ENCODE measurements at regions not wholly inside any gene's neighbourhood (a gene's known extent, or its start where the extent isn't known, plus 50 kb on each side); places are given as distances from the start of the nearest gene placed in this dataset.

DNA sequence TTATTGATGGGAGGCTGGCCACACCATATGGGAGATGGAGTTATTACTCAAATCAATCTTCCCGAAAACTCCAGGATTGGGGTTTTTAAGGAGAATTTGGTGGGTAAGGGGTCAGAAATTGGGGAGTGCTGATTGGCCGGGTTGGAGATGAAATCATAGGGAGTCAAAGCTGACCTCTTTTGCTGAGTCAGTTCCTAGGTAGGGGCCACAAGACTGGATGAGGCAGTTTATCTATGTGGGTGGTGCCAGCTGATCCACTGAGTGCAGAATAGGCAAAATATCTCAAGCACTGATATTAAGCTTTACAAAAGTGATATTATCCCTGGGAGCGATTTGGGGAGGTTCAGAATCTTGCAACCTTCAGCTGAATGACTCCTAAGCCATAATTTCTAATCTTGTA, 75.7 kb upstream of the CLINT1 start:
- ATAC-seq = no peak
- no peaks in the 10 kb centered on the region for H3K4me1 Mint-ChIP-seq
- peaks cover 13% of the 10 kb centered on the region for H3K9me3 Mint-ChIP-seq
- no peaks in the 10 kb centered on the region for H3K27me3 Mint-ChIP-seq
- H3K27ac Mint-ChIP-seq = no peak overlapping the region
- H3K36me3 Mint-ChIP-seq = peaks cover 7% of the 10 kb centered on the region
- H3K4me3 Mint-ChIP-seq = no peak overlapping the region

DNA sequence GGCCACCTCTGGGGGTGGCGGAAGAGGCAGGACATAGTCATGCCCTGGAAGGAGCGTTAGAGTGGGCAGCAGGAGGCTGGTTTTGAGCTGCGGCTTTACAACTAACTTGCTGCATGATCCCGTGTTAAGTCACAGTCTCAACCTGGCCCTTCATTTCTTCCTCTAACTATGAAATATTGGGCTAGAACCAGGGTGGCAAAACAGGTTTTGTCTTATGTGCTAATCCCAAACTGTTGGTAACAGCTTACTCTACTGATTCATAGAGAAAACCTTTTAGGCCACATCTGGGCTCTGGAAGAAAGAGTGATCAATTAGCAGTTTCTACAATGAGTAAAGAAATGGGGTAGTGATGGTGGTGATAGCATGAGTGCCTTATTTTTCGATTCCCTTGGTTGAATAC, 74.1 kb upstream of the CLINT1 start:
- H3K4me3 Mint-ChIP-seq = no peak overlapping the region
- H3K9me3 Mint-ChIP-seq = peaks cover 13% of the 10 kb centered on the region
- peaks cover 7% of the 10 kb centered on the region for H3K36me3 Mint-ChIP-seq
- no peak overlapping the region for H3K27ac Mint-ChIP-seq
- ATAC-seq = no peak
- no peaks in the 10 kb centered on the region for H3K27me3 Mint-ChIP-seq
- H3K4me1 Mint-ChIP-seq = no peaks in the 10 kb centered on the region

DNA sequence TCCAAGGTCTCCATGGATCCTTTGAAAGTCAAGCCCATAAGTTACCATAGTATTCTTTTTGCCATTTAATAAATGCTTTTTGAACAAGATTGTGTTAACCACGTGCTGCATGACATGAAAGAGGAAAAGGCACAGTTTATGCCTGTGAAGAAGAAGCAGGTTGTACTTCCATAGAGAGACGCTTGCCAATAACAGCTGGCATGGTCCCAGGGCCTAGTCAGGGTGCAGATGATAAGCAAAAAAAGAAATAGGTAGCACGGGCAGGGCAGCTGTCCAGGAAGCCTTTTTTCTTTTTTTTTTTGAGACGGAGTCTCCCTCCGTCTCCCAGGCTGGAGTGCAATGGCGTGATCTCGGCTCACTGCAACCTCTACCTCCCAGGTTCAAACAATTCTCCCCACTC, 71.8 kb upstream of the CLINT1 start:
- Mint-ChIP-seq H3K36me3 (peaks cover 7% of the 10 kb centered on the region), H3K9me3 (peaks cover 10% of the 10 kb centered on the region), H3K27me3 (no peaks in the 10 kb centered on the region), H3K27ac (no peak overlapping the region), H3K4me1 (no peaks in the 10 kb centered on the region), H3K4me3 (no peak overlapping the region)
- no peak for ATAC-seq

DNA sequence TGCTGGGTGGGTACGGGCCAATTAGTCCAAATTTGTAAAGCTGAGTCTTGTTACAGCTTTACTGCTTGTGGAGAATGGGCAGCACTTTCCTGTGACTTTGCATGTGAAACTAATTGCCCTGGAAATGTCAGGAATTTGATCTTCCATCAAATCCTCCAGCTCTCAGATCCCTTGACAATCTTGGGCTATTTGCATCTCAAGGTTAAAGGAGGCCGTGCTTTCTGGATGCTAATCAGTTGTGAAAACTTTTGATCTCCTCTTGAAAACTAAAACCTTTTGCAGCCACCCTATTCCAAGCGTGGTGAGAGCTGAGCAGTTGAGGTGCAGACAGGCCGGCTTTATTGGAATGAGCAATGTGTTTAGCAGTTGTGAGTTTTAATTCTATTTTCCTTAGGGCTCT, 68.0 kb upstream of the CLINT1 start:
- Mint-ChIP-seq H3K9me3 (no peaks in the 10 kb centered on the region), H3K27ac (no peak overlapping the region), H3K27me3 (no peaks in the 10 kb centered on the region), H3K36me3 (no peaks in the 10 kb centered on the region), H3K4me1 (no peaks in the 10 kb centered on the region), H3K4me3 (no peak overlapping the region)
- no peak for ATAC-seq

GRCh38 chr5:157925786-157926671, 67.1 kb upstream of the CLINT1 start:
- Mint-ChIP-seq H3K4me1 (no peaks in the 10 kb centered on the region), H3K9me3 (no peaks in the 10 kb centered on the region), H3K36me3 (no peaks in the 10 kb centered on the region), H3K27me3 (no peaks in the 10 kb centered on the region), H3K4me3 (no peak overlapping the region), H3K27ac (no peak overlapping the region)
- ATAC-seq = no peak

DNA sequence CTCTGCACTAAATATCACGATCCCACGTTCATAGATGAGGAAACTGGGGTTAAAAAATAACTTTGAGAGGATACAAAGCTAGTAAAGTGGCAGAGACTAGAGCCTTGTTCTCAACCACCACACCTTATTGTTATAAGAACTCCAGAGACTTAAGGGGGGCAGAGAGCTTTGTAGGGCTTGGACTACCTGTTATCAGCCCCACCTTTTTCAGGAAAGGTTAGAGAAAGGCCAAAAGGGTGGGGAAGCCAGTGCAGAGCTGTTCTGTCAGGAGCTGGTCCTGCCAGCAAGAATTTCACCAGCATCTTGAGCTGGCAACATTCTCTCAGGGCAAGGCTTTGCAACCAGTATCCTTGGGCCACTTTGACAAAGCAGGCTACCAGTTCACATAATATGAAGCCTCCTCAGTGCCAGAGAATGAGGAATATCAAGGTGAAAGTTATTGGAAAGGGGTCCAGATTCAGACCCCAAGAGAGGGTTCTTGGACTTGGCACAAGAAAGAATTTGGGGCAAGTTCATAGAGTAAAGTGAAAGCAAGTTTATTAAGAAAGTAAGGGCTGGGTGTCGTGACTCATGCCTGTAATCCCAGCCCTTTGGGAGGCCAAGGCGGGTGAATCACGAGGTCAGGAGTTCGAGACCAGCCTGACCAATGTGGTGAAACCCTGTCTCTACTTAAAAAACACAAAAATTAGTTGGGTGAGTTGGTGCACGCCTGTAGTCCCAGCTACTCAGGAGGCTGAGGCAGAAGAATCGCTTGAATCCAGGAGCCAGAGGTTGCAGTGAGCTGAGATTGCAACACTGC, 66.2 kb upstream of the CLINT1 start:
- ATAC-seq = no peak
- Mint-ChIP-seq H3K27me3 (no peaks in the 10 kb centered on the region), H3K27ac (peak overlapping the region; percentile 0), H3K36me3 (no peaks in the 10 kb centered on the region), H3K4me3 (no peak overlapping the region), H3K9me3 (no peaks in the 10 kb centered on the region), H3K4me1 (peaks cover 8% of the 10 kb centered on the region)

DNA sequence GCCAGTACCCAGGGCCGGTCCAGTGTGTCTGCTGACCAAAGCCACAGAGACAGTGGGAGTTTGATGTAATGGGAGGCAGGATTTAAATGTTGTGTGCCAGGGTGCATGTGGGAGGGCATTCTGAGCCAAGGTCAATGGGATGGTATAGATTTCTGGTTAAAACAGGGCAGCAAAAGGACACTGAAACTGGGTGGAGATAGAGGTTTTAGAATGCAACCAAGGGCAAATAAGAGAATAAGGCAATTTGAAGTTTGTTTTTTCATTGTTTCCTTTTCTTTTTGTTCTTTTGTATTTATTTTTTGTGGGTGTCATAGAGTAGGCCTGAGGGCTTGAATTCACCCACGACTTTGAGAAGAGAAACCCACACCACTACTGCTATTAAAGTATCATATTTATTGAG, 65.5 kb upstream of the CLINT1 start:
- H3K4me1 Mint-ChIP-seq = peaks cover 14% of the 10 kb centered on the region
- H3K27ac Mint-ChIP-seq = peak overlapping the region; percentile 0
- no peaks in the 10 kb centered on the region for H3K9me3 Mint-ChIP-seq
- H3K36me3 Mint-ChIP-seq = no peaks in the 10 kb centered on the region
- no peaks in the 10 kb centered on the region for H3K27me3 Mint-ChIP-seq
- H3K4me3 Mint-ChIP-seq = no peak overlapping the region
- no peak for ATAC-seq

GRCh38 chr5:157923765-157924164, 64.8 kb upstream of the CLINT1 start:
- Mint-ChIP-seq H3K9me3 (no peaks in the 10 kb centered on the region), H3K27me3 (no peaks in the 10 kb centered on the region), H3K36me3 (no peaks in the 10 kb centered on the region), H3K27ac (peak overlapping the region; percentile 0), H3K4me3 (no peak overlapping the region), H3K4me1 (peaks cover 21% of the 10 kb centered on the region)
- ATAC-seq = no peak

DNA sequence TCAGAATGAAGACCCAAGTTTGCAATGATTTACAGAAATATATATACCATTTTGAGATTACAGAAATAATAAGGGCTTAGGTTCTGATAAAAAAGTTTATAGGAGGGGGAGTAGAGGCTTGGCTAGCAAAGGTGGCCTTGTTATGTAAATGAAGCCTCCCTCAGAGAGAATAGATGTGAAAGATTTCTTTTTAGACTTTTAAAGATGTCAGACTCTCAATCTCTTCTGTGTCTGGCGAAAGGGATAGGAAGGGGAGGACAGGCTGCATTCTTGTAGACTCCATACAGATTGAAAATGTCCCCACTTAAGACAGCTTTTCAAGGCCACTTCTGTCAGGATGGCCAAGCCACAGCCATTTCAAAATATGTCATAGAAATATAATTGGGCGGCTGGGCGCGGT, 63.1 kb upstream of the CLINT1 start:
- Mint-ChIP-seq H3K4me1 (peaks cover 37% of the 10 kb centered on the region), H3K4me3 (no peak overlapping the region)
- no peak for ATAC-seq

DNA sequence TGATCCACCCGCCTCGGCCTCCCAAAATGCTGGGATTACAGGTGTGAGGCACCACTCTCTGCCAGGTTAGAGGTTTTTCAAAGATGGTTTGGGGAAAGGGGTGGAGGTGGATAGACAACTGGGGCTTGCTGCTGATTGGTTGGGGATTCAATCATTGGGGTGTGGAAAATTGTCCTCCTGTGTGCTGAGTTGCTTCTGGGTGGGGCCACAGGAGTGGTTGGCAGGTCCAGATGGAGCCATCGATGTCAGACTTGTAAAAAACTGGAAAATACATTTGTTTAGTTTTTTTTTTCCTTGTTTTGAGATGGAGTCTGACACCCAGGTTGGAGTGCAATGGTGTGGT, 61.9 kb upstream of the CLINT1 start:
- peak overlapping the region; percentile 89 for H3K27ac Mint-ChIP-seq
- H3K36me3 Mint-ChIP-seq = no peaks in the 10 kb centered on the region
- ATAC-seq = no peak
- no peaks in the 10 kb centered on the region for H3K27me3 Mint-ChIP-seq
- H3K4me3 Mint-ChIP-seq = no peak overlapping the region
- peaks cover 37% of the 10 kb centered on the region for H3K4me1 Mint-ChIP-seq
- H3K9me3 Mint-ChIP-seq = no peaks in the 10 kb centered on the region

More for the DNA sequence above, 63.1 kb upstream of the CLINT1 start:
- Mint-ChIP-seq H3K27me3 (no peaks in the 10 kb centered on the region), H3K27ac (peak overlapping the region; percentile 18), H3K9me3 (no peaks in the 10 kb centered on the region), H3K36me3 (no peaks in the 10 kb centered on the region)

DNA sequence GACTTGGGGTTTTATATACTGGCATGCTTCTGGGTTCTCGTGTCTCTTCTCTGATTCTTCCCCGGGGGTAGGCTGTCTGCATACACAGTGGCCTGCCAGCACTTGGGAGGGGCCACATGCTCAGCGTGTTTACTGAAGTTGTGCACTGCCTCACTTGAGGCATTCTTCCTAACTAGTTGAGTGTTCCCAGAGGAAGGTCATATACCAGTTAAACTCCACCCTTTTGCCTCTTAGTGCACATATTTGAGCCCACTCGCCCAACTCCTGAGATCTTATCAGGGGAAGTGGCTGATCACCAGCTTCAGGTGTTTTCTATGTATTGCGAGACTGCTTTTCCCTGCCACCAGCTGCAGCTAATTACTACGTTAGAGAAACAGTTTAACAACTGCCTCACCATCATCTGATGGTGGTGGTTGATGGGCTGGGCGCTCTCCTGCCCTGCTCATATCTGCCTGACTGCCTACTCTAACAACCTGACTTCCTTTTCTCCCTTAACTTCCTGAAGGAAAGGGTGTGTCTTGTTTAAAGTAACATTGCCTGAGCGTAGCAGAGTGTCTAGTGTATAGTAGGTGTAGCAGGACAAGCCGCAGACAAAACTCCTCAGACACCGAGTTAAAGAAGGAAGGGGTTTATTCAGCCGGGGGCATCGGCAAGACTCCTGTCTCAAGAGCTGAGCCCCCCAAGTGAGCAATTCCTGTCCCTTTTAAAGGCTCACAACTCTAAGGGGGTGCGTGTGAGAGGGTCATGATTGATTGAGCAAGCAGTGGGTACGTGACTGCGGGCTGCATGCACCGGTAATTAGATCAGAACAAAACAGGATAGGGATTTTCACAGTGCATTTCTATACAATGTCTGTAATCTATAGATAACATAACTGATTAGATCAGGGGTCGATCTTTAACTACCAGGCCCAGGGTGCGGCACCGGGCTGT, 60.1 kb upstream of the CLINT1 start:
- H3K27ac Mint-ChIP-seq = peak overlapping the region; percentile 89
- no peaks in the 10 kb centered on the region for H3K36me3 Mint-ChIP-seq

GRCh38 chr5:157917899-157918809, 59.2 kb upstream of the CLINT1 start:
- peak; percentile 59 for ATAC-seq
- peaks cover 39% of the 10 kb centered on the region for H3K4me1 Mint-ChIP-seq
- H3K36me3 Mint-ChIP-seq = no peaks in the 10 kb centered on the region
- H3K27me3 Mint-ChIP-seq = no peaks in the 10 kb centered on the region
- peak overlapping the region; percentile 89 for H3K27ac Mint-ChIP-seq
- no peak overlapping the region for H3K4me3 Mint-ChIP-seq
- H3K9me3 Mint-ChIP-seq = no peaks in the 10 kb centered on the region

More for the DNA sequence above, 60.1 kb upstream of the CLINT1 start:
- peak; percentile 76 for ATAC-seq
- H3K4me1 Mint-ChIP-seq = peaks cover 37% of the 10 kb centered on the region
- peak overlapping the region; percentile 58 for H3K4me3 Mint-ChIP-seq
- H3K9me3 Mint-ChIP-seq = no peaks in the 10 kb centered on the region
- no peaks in the 10 kb centered on the region for H3K27me3 Mint-ChIP-seq

- no peak overlapping the region for H3K4me3 Mint-ChIP-seq
- H3K4me1 Mint-ChIP-seq = peaks cover 45% of the 10 kb centered on the region
- ATAC-seq = no peak
- H3K27me3 Mint-ChIP-seq = no peaks in the 10 kb centered on the region
- H3K36me3 Mint-ChIP-seq = no peaks in the 10 kb centered on the region
- no peaks in the 10 kb centered on the region for H3K9me3 Mint-ChIP-seq
- peak overlapping the region; percentile 89 for H3K27ac Mint-ChIP-seq
Measured at GRCh38 chr5:157917491-157917890, 58.5 kb upstream of the CLINT1 start.

DNA sequence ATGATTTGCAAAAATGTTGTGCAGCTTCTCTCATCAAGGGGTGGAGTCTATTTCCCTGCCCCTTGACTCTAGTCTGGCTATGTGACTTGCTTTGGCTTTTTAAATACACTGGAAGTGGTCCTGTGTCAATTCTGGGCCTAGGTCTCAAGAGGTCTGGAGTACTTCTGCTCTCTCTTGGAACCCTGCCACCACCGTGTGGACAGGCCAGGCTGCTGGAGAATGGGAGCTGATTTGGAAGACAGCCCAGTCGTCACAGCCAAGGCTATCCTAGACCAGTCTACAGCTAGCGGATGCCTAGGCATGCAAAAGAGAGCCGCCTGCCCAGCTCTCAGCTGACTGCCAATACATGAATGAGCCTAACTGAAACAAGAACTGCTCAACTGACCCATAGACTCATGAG, 56.7 kb upstream of the CLINT1 start:
- peak overlapping the region; percentile 37 for H3K27ac Mint-ChIP-seq

More for the DNA sequence above, 56.7 kb upstream of the CLINT1 start:
- Mint-ChIP-seq H3K9me3 (no peaks in the 10 kb centered on the region), H3K27me3 (no peaks in the 10 kb centered on the region), H3K4me3 (no peak overlapping the region), H3K4me1 (peaks cover 54% of the 10 kb centered on the region), H3K36me3 (no peaks in the 10 kb centered on the region)
- no peak for ATAC-seq

All from stimulated activated memory B cell treated with anti-CD40 and anti-IgM and Interleukin-4, amounts not matched to agents 10 μg/mL and 1 μg/mL and 100 μg/mL, for 72 hours (primary cell).